IMR-90 (cell line): ENCODE measurements at regions not wholly inside any gene's neighbourhood (a gene's known extent, or its start where the extent isn't known, plus 50 kb on each side); places are given as distances from the start of the nearest gene placed in this dataset.

Source experiments
- ATAC-seq: fragments of 200-7000 bp; cut with Tn5 transposase; 2 replicates; pipeline ENCODE4 v1.9.1; 2020; ENCODE audit warnings: low read depth, mild to moderate bottlenecking, moderate library complexity
- BruUV-seq: library from RNA; stranded (reverse); fragments of 400-500 nt; replicated peaks from 2 replicates; lab custom pipeline; 2021; lab: Mats Ljungman, UMichigan
- CTCF ChIA-PET: fragments of 300-600 bp; formaldehyde crosslinking; extraction: SDS; loops from one replicate; lab custom pipeline; 2021; ENCODE audit warnings: antibody characterized with exemption; lab: Yijun Ruan, JAX
- POLR2A ChIA-PET: fragments of 300-600 bp; sonication (Branson Sonifier 250); formaldehyde crosslinking; loops from one replicate; lab custom pipeline; 2022; ENCODE audit warnings: antibody characterized with exemption; ENCODE audit not compliant: unreplicated experiment; lab: Charles Lee
- DNase-seq: peaks from one replicate; pipeline ENCODE4 v3.0.0; 2013
- H2AFZ ChIP-seq: replicated peaks from 2 replicates; pipeline ENCODE3; 2013; ENCODE audit warnings: low read length, mild to moderate bottlenecking; ENCODE audit not compliant: poor library complexity
- H2AK5ac ChIP-seq: 2 replicates; pipeline ENCODE4 v1.6.1; 2013; ENCODE audit warnings: low read depth, low read length, inconsistent platforms
- H2AK9ac ChIP-seq: replicated peaks from 2 replicates; pipeline ENCODE3; 2013; ENCODE audit warnings: mild to moderate bottlenecking, low read depth, low read length, moderate library complexity; ENCODE audit not compliant: poor library complexity
- H2BK120ac ChIP-seq: 2 replicates; pipeline ENCODE4 v1.6.1; 2013; ENCODE audit warnings: low read depth, low read length, inconsistent platforms
- H2BK15ac ChIP-seq: 3 replicates; pipeline ENCODE4 v1.6.1; 2013; ENCODE audit warnings: low read depth, low read length, inconsistent platforms
- H2BK20ac ChIP-seq: 2 replicates; pipeline ENCODE4 v1.6.1; 2013; ENCODE audit warnings: low read depth, mild to moderate bottlenecking, inconsistent platforms, low read length, moderate library complexity
- H2BK5ac ChIP-seq: 2 replicates; pipeline ENCODE4 v1.6.1; 2013; ENCODE audit warnings: mild to moderate bottlenecking, low read depth, low read length, inconsistent platforms; ENCODE audit not compliant: poor library complexity, severe bottlenecking
- H3K14ac ChIP-seq: replicated peaks from 2 replicates; pipeline ENCODE4 v1.6.1; 2013; ENCODE audit warnings: low read depth, low read length, inconsistent platforms
- H3K18ac ChIP-seq: 2 replicates; pipeline ENCODE4 v1.6.1; 2013; ENCODE audit warnings: low read depth, low read length, control low read depth
- H3K23ac ChIP-seq: 2 replicates; pipeline ENCODE4 v1.6.1; 2013; ENCODE audit warnings: low read depth, low read length, inconsistent platforms
- H3K27ac ChIP-seq: 2 replicates; pipeline ENCODE4 v1.5.1; 2013; ENCODE audit warnings: mild to moderate bottlenecking, control low read depth, low read length; ENCODE audit not compliant: insufficient read depth
- H3K27me3 ChIP-seq: 2 replicates; pipeline ENCODE4 v1.6.1; 2013; ENCODE audit warnings: low read length; ENCODE audit not compliant: control insufficient read depth, insufficient read depth
- H3K36me3 ChIP-seq: 2 replicates; pipeline ENCODE4 v1.6.1; 2013; ENCODE audit warnings: low read length, mixed read lengths; ENCODE audit not compliant: control insufficient read depth, insufficient read depth
- H3K4ac ChIP-seq: 2 replicates; pipeline ENCODE4 v1.6.1; 2013; ENCODE audit warnings: low read depth, low read length, inconsistent platforms
- H3K4me1 ChIP-seq: 2 replicates; pipeline ENCODE4 v1.6.1; 2013; ENCODE audit warnings: low read length, mixed read lengths; ENCODE audit not compliant: control insufficient read depth, insufficient read depth
- H3K4me2 ChIP-seq: 2 replicates; pipeline ENCODE4 v1.6.1; 2013; ENCODE audit warnings: low read depth, mild to moderate bottlenecking, control low read depth, low read length, moderate library complexity
- H3K4me3 ChIP-seq: 2 replicates; pipeline ENCODE4 v1.5.1; 2013; ENCODE audit warnings: low read depth, mild to moderate bottlenecking, control low read depth, low read length, moderate library complexity; ENCODE audit not compliant: insufficient read depth
- H3K56ac ChIP-seq: 2 replicates; pipeline ENCODE4 v1.6.1; 2013; ENCODE audit warnings: low read length, inconsistent platforms; ENCODE audit not compliant: insufficient read depth; ENCODE audit errors: extremely low read depth
- H3K79me1 ChIP-seq, 2 experiments: 2 replicates each; pipeline ENCODE4 v1.6.1; 2013; ENCODE audit warnings: low read length in 2 of 2, inconsistent platforms in 1 of 2, low read depth in 1 of 2
- H3K9ac ChIP-seq: 2 replicates; pipeline ENCODE4 v1.6.1; 2013; ENCODE audit warnings: low read depth, low read length, control low read depth
- H3K9me1 ChIP-seq: 2 replicates; pipeline ENCODE4 v1.6.1; 2013; ENCODE audit warnings: low read length, inconsistent platforms; ENCODE audit not compliant: insufficient read depth
- H3K9me3 ChIP-seq: 2 replicates; pipeline ENCODE4 v1.6.1; 2013; ENCODE audit warnings: low read length; ENCODE audit not compliant: control insufficient read depth, insufficient read depth
- H4K20me1 ChIP-seq: 2 replicates; pipeline ENCODE4 v1.6.1; 2013; ENCODE audit warnings: low read length, inconsistent platforms; ENCODE audit not compliant: insufficient read depth
- H4K5ac ChIP-seq: 2 replicates; pipeline ENCODE4 v1.6.1; 2013; ENCODE audit warnings: mild to moderate bottlenecking, low read depth, low read length, control low read depth
- H4K8ac ChIP-seq, 2 experiments: 2 replicates each; pipeline ENCODE4 v1.6.1; 2013; ENCODE audit warnings: low read depth in 2 of 2, low read length in 2 of 2, control low read depth in 1 of 2, inconsistent platforms in 1 of 2
- H4K91ac ChIP-seq: 2 replicates; pipeline ENCODE4 v1.6.1; 2013; ENCODE audit warnings: low read depth, low read length, inconsistent platforms; ENCODE audit not compliant: insufficient read depth
- BHLHE40 ChIP-seq: fragments of 150-350 bp; IDR thresholded peaks from 2 replicates; pipeline ENCODE4 v1.6.1; 2016; ENCODE audit warnings: mild to moderate bottlenecking, low read depth, low read length
- MAFK ChIP-seq: IDR thresholded peaks from 2 replicates; pipeline ENCODE4 v1.6.1; 2012; ENCODE audit warnings: low read depth, low read length, improper control_type of control experiment
- WGBS, 2 experiments: methylation state at CpG; one replicate each; pipeline versions ENCODE4 v1.1.5 to v1.1.7; 2013; ENCODE audit warnings: missing lambda C conversion rate in 2 of 2; ENCODE audit not compliant: insufficient read length in 1 of 2; ENCODE audit errors: extremely low coverage in 2 of 2; 5-methylcytosine and 5-hydroxymethylcytosine counted together
- dilution Hi-C: fragments of 300-500 bp; cut with HindIII; formaldehyde crosslinking; loops from one replicate; pipeline ENCODE4 v1.14.3; 2018; ENCODE audit warnings: low sequenced_read_pairs; ENCODE audit not compliant: unreplicated experiment
- in situ Hi-C: fragments of 300-500 bp; cut with MboI; formaldehyde crosslinking; loops from 3 replicates; pipeline ENCODE4 v1.14.3; 2019; ENCODE audit warnings: low sequenced_read_pairs, inconsistent platforms, mixed read lengths
- intact Hi-C: fragments of 100-400 bp; cut with micrococcal nuclease; formaldehyde crosslinking; loops from 2 replicates; pipeline ENCODE4 v1.10.0; 2022
- TF ChIP-seq, protein P1 (sequence below): fragments of 150-350 bp; IDR thresholded peaks from 2 replicates; pipeline ENCODE4 v1.6.1; 2016; ENCODE audit warnings: low read depth, mild to moderate bottlenecking, low read length, moderate library complexity, borderline replicate concordance

DNA sequence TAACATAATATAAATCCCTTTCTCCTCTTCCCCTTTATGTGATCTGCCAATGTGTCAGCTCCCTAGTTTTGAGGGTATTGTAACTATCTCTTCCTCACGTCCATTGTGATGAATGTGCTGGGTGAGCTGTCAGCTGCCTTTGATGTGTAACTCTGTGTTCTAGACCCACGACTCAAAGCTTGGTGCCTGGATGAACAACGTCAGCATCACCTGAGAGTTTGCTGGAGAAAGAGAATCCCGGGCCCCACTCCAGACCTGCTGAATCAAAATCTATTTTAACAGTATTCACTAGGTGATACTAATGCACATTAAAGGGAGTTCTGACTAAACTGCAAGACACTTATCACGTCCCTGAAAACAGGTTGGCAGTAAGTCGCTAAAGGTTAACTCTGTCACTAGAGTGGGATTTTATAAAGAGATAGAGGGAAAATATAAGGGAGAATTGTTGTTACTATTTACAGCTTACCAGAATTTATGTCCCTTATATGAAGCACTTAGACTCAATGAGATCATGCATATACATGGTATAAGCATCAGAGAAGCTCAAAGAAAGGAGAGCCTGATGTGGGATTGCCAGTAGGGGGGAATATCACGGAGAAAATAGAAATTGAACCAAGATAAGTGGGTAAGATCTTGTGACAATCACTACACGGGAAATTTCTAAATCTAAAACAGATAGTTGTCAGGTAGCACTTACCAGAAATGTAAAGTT lies 423.8 kb upstream of the SLC30A5 start:
- Histone ChIP-seq H3K4me3 (no peak overlapping the region), H4K91ac (no peak overlapping the region), H3K23ac (no peak overlapping the region), H2BK120ac (no peak overlapping the region), H2AK9ac (no peak overlapping the region), H4K20me1 (no peaks in the 10 kb centered on the region), H2AFZ (no peak overlapping the region), H2BK20ac (no peak overlapping the region), H2BK5ac (no peak overlapping the region), H3K36me3 (no peaks in the 10 kb centered on the region), H4K5ac (no peak overlapping the region), H3K18ac (no peak overlapping the region), H3K4me1 (no peaks in the 10 kb centered on the region), H3K9me3 (no peaks in the 10 kb centered on the region), H3K56ac (no peak overlapping the region), H3K4me2 (no peak overlapping the region), H3K9me1 (no peaks in the 10 kb centered on the region), H3K27me3 (peaks cover 4% of the 10 kb centered on the region), H3K27ac (no peak overlapping the region), H3K4ac (no peak overlapping the region), H3K79me1 (no peaks in the 10 kb centered on the region), H2AK5ac (no peak overlapping the region), H2BK15ac (no peak overlapping the region), H3K14ac (no peak overlapping the region), H4K8ac (no peak overlapping the region), H3K9ac (no peak overlapping the region)
- intact Hi-C loops, result loop anchor here (10.0 kb wide), 1 partner anchor 185 kb away; no protein-coding TSS in a partner anchor
- in situ Hi-C loops, result no loop called here
- dilution Hi-C loops, result no loop called here
- no peak for DNase-seq
- no TSS peak for BruUV-seq
- ATAC-seq, result no peak
- ChIA-PET CTCF (no interaction called here), POLR2A (no interaction called here)
- WGBS, 2 experiments, result no CpG with 5 or more reads among the region's 8 CpGs
- TF ChIP-seq BHLHE40 (no peak), MAFK (no peak)
- TF ChIP-seq, protein P1, sequence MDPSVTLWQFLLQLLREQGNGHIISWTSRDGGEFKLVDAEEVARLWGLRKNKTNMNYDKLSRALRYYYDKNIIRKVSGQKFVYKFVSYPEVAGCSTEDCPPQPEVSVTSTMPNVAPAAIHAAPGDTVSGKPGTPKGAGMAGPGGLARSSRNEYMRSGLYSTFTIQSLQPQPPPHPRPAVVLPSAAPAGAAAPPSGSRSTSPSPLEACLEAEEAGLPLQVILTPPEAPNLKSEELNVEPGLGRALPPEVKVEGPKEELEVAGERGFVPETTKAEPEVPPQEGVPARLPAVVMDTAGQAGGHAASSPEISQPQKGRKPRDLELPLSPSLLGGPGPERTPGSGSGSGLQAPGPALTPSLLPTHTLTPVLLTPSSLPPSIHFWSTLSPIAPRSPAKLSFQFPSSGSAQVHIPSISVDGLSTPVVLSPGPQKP, result no peak
